Fibroblast of pulmonary artery (primary cell): ENCODE measurements at regions not wholly inside any gene's neighbourhood (a gene's known extent, or its start where the extent isn't known, plus 50 kb on each side); places are given as distances from the start of the nearest gene placed in this dataset.

ENCODE experiments used
- DNase-seq: peaks from one replicate; pipeline ENCODE4 v3.0.0-alpha.2; 2010; ENCODE audit warnings: low read depth
- H3K4me3 ChIP-seq: replicated peaks from 2 replicates; pipeline ENCODE4 v1.5.1; 2011; ENCODE audit warnings: low read depth, mild to moderate bottlenecking, control low read depth, low read length, moderate library complexity
- TF ChIP-seq, protein P1 (sequence below): IDR thresholded peaks from 2 replicates; pipeline ENCODE4 v1.5.1; 2011; ENCODE audit warnings: mild to moderate bottlenecking, control low read depth, low read length, inconsistent platforms; ENCODE audit errors: missing control alignments

GRCh38 chr6:141664744-141665143, 468.0 kb upstream of the GJE1 start:
- TF ChIP-seq, protein P1, sequence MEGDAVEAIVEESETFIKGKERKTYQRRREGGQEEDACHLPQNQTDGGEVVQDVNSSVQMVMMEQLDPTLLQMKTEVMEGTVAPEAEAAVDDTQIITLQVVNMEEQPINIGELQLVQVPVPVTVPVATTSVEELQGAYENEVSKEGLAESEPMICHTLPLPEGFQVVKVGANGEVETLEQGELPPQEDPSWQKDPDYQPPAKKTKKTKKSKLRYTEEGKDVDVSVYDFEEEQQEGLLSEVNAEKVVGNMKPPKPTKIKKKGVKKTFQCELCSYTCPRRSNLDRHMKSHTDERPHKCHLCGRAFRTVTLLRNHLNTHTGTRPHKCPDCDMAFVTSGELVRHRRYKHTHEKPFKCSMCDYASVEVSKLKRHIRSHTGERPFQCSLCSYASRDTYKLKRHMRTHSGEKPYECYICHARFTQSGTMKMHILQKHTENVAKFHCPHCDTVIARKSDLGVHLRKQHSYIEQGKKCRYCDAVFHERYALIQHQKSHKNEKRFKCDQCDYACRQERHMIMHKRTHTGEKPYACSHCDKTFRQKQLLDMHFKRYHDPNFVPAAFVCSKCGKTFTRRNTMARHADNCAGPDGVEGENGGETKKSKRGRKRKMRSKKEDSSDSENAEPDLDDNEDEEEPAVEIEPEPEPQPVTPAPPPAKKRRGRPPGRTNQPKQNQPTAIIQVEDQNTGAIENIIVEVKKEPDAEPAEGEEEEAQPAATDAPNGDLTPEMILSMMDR: no peak
- DNase-seq: no peak
- no peak overlapping the region for H3K4me3 ChIP-seq

DNA sequence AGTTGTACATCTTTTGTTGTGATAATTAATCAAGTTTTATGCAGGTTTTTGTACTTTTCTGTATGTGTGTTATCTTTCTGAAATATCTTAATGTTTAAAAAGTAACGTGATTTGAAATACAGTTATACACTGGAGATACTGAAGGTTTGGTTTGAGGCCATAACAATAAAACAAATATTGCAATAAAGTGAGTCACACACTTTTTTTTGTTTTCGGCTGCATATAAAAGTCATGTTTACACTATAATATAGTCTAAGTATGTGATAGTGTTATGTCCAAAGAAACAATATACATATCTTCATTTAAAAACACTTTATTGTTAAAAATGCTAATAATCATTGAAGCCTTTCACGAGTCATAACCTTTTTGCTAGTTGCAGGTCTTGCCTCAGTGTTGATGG, 473.1 kb upstream of the GJE1 start:
- no peak overlapping the region for H3K4me3 ChIP-seq
- no peak for DNase-seq
- TF ChIP-seq, protein P1: no peak

GRCh38 chr6:141658696-141659095, 474.0 kb upstream of the GJE1 start:
- no peak overlapping the region for H3K4me3 ChIP-seq
- DNase-seq: no peak
- TF ChIP-seq, protein P1: no peak

- DNase-seq: no peak
- no peak overlapping the region for H3K4me3 ChIP-seq
- TF ChIP-seq, protein P1: no peak
Observed at GRCh38 chr6:141657812-141658211, 474.9 kb upstream of the GJE1 start.

GRCh38 chr6:141653590-141653989, 479.1 kb upstream of the GJE1 start:
- TF ChIP-seq, protein P1: no peak
- H3K4me3 ChIP-seq: no peak overlapping the region
- peak; percentile 13 for DNase-seq

DNA sequence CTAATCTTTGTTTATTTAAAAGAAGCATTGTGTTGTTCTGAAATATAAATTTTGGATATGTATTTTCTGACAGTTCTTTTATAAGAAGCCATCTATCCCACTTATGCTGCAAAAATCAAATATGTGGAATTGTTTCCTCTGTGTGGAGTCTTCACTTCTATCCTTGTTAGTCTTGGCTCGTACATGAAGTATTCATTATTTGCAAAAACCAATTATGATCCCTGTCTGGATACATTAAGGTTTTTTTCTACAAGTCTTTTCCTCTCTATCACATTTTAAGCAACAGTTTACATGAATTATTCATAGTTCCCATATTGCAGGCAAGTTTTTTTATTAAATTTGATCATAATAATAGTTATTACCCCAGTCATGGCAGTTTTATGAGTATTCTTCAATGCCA, 490.8 kb upstream of the GJE1 start:
- TF ChIP-seq, protein P1: no peak
- DNase-seq: no peak
- no peak overlapping the region for H3K4me3 ChIP-seq

DNA sequence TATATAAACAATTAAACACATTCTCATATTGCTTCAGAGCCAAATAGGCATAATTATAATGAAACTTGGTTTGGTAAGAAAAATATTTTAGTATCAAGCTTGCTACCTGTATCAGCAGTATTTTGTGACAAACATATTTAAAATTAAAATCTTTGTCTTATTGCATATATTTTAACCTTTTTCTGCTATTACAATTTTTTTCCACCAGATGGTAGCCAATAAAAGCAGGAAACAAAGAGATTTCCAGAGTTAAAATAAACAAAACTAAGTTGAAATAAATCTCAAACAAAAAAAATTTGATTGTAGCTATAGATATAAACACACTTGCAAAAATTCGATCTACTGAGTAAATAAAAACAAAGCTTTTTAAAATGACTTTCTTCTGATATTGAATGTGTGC, 491.3 kb upstream of the GJE1 start:
- H3K4me3 ChIP-seq: no peak overlapping the region
- TF ChIP-seq, protein P1: no peak
- no peak for DNase-seq
